Mucosa of descending colon (tissue), 3 donors: ENCODE measurements at regions not wholly inside any gene's neighbourhood (a gene's known extent, or its start where the extent isn't known, plus 50 kb on each side); places are given as distances from the start of the nearest gene placed in this dataset.

Experiments used
- ATAC-seq: fragments of 200-7000 bp; cut with Tn5 transposase; one replicate; pipeline ENCODE4 v1.9.1; 2020; ENCODE audit warnings: mild to moderate bottlenecking, moderate library complexity
- DNase-seq, 3 donors: peaks; one replicate each; pipeline ENCODE4 v3.0.0-alpha.2; 2020
- H3K36me3 ChIP-seq: fragments of 200-600 bp; one replicate; pipeline ENCODE4 v1.8.0; 2021; ENCODE audit warnings: low read depth, mild to moderate bottlenecking
- H3K4me1 ChIP-seq: fragments of 200-600 bp; one replicate; pipeline ENCODE4 v1.8.0; 2021; ENCODE audit warnings: low read depth, mild to moderate bottlenecking
- H3K4me3 ChIP-seq: fragments of 200-600 bp; one replicate; pipeline ENCODE4 v1.8.0; 2021; ENCODE audit warnings: mild to moderate bottlenecking
- H3K9me3 ChIP-seq: fragments of 200-600 bp; one replicate; pipeline ENCODE4 v1.8.0; 2021; ENCODE audit warnings: mild to moderate bottlenecking
- CTCF ChIP-seq: fragments of 200-600 bp; IDR thresholded peaks from one replicate; pipeline ENCODE4 v1.8.0; 2022; ENCODE audit warnings: antibody characterized with exemption, mild to moderate bottlenecking
- intact Hi-C, 2 donors: fragments of 100-400 bp; cut with DNase I in 1 of 2; cut with micrococcal nuclease in 1 of 2; formaldehyde crosslinking; loops; one replicate each; pipeline versions ENCODE4 v1.11.0 to v1.11.1; 2022; cut with DNase I, micrococcal nuclease
- donor health status: DM: no; HTN: no; CAD: no; lungs with moderate emphysema.
- donor health status: DM: no; HTN: no; CAD: no.
- donor health status: DM: no; HTN: yes; CAD: no.

- H3K4me3 ChIP-seq, result no peak overlapping the region
- ATAC-seq (no peak), DNase-seq (no peak)
- no peak for TF ChIP-seq CTCF
- no peaks in the 10 kb centered on the region for H3K36me3 ChIP-seq
- intact Hi-C loops, result no loop called here
- H3K9me3 ChIP-seq, result no peaks in the 10 kb centered on the region
- H3K4me1 ChIP-seq, result no peaks in the 10 kb centered on the region
These were observed 624.1 kb upstream of the USP24 start for GRCh38 chr1:55839221-55839620.

GRCh38 chr1:55836086-55836485 is 620.9 kb upstream of the USP24 start:
- DNase-seq (no peak), ATAC-seq (no peak)
- H3K9me3 ChIP-seq, result no peaks in the 10 kb centered on the region
- no peak for TF ChIP-seq CTCF
- H3K36me3 ChIP-seq, result no peaks in the 10 kb centered on the region
- no peak overlapping the region for H3K4me3 ChIP-seq
- intact Hi-C loops, result no loop called here
- H3K4me1 ChIP-seq, result no peaks in the 10 kb centered on the region

DNA sequence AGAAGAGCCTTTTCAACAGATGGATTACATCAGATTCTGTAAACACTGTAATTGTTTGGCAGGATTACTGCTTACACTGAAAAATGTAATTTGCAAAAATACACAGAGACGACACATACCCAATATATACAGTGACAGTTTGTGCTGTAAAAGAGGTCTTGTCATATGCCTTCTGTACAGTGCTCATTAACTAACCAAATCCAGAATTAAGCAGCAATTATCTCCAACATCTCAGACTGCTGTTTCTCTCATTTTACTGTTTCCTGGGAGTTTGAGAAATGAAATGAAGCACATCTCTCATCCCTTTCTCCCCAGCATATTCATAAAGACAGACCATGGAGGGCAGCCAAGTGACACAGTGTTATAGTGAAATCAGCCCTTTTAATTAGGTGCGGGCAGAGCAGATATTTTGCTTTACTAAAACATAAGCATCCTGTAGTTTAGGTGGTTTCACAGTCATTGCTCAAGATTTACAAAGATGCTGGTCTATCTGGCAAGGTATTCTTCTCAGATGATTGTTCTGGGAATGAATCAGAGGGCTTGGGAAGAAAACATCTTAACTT is 618.4 kb upstream of the USP24 start:
- no peaks in the 10 kb centered on the region for H3K4me1 ChIP-seq
- ATAC-seq, result no peak
- H3K4me3 ChIP-seq, result no peak overlapping the region
- DNase-seq, result no peak
- H3K36me3 ChIP-seq, result no peaks in the 10 kb centered on the region
- no peak for TF ChIP-seq CTCF
- no peaks in the 10 kb centered on the region for H3K9me3 ChIP-seq
- intact Hi-C loops, result no loop called here

DNA sequence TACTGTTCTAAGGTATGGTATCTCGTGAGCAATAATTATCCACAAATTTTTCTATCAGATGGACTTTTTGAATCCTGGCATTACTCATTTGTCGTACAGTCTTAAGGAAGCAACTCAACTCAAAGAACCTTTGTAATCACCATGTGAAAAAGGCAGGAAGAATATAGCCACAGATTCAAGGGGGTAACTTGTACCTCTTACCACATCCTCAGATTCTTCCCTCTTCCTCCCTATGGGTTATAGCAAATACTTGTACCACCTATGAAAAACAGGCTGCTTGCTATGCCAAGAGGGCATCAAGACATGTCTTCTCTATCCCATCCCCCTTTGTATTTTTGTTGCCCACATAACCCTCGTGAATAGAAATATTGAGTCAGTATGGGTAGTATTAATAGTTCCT is 616.6 kb upstream of the USP24 start:
- no peak for ATAC-seq
- TF ChIP-seq CTCF, result no peak

GRCh38 chr1:55828044-55828443 is 612.9 kb upstream of the USP24 start:
- Histone ChIP-seq H3K36me3 (no peaks in the 10 kb centered on the region), H3K9me3 (no peaks in the 10 kb centered on the region), H3K4me3 (no peak overlapping the region), H3K4me1 (no peaks in the 10 kb centered on the region)
- DNase-seq (no peak), ATAC-seq (no peak)
- no peak for TF ChIP-seq CTCF
- intact Hi-C loops, result no loop called here

More for the DNA sequence above, 616.6 kb upstream of the USP24 start:
- no peaks in the 10 kb centered on the region for H3K9me3 ChIP-seq
- intact Hi-C loops, result no loop called here
- H3K4me1 ChIP-seq, result no peaks in the 10 kb centered on the region
- no peak for DNase-seq
- no peaks in the 10 kb centered on the region for H3K36me3 ChIP-seq
- H3K4me3 ChIP-seq, result no peak overlapping the region

DNA sequence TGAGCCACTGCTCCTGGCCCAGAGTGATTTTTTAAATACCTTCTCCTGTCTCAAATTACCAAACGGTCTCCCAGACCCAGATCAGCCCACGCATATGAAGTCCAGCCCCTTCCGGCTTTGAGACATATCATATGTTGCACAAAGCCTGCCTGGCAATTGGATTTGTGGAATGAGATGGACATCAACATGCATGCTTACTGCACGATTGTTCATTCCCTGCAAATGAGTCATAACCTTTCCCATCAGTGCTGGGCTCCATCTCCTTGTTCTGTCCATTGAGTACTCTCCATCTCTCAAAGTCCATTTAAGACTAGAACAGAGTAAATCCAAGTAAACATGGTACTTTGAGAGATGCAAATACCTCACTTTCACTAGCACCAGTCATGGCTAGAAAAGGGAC is 612.2 kb upstream of the USP24 start:
- no peak for TF ChIP-seq CTCF
- Histone ChIP-seq H3K36me3 (no peaks in the 10 kb centered on the region), H3K4me1 (no peaks in the 10 kb centered on the region), H3K4me3 (no peak overlapping the region), H3K9me3 (no peaks in the 10 kb centered on the region)
- intact Hi-C loops, result no loop called here
- peak in 1 of 3 donors; percentile 14 for DNase-seq
- ATAC-seq, result peak; percentile 32
